DMS153 treated with DMSO at 0.1 percent for 48 hours (cell line): ENCODE measurements at regions not wholly inside any gene's neighbourhood (a gene's known extent, or its start where the extent isn't known, plus 50 kb on each side); places are given as distances from the start of the nearest gene placed in this dataset.
A peak's percentile ranks its signal among the peaks of the same experiment; 100 is the strongest.
"Not testable (repeated sequence)": the region's sequence is repeated elsewhere in the genome, so short reads cannot be mapped to it uniquely, and the experiment has no call there.

Experiments used
- DNase-seq: peaks from one replicate; lab custom pipeline; 2025; ENCODE audit not compliant: unreplicated experiment; lab: John Stamatoyannopoulos, UW

- no peak for DNase-seq
These were observed 152.0 kb upstream of the PITRM1 start for GRCh38 chr10:3324612-3325038.

GRCh38 chr10:3323865-3324498 lies 151.4 kb upstream of the PITRM1 start:
- DNase-seq = no peak

- no peak for DNase-seq
These were observed 148.5 kb upstream of the PITRM1 start for GRCh38 chr10:3321123-3321522.

GRCh38 chr10:3319811-3320226 lies 147.2 kb upstream of the PITRM1 start:
- no peak for DNase-seq

GRCh38 chr10:3318480-3318807 lies 145.9 kb upstream of the PITRM1 start:
- DNase-seq = not testable (repeated sequence)

- DNase-seq = not testable (repeated sequence)
These were observed 145.2 kb upstream of the PITRM1 start for GRCh38 chr10:3317553-3318479.

- DNase-seq = not testable (repeated sequence)
These were observed 142.0 kb upstream of the PITRM1 start for GRCh38 chr10:3314445-3315085.

GRCh38 chr10:3313784-3314444 lies 141.3 kb upstream of the PITRM1 start:
- not testable (repeated sequence) for DNase-seq

GRCh38 chr10:3312403-3312940 lies 139.9 kb upstream of the PITRM1 start:
- no peak for DNase-seq

GRCh38 chr10:3310016-3310784 lies 137.6 kb upstream of the PITRM1 start:
- DNase-seq = no peak

- no peak for DNase-seq
These were observed 133.5 kb upstream of the PITRM1 start for GRCh38 chr10:3306050-3306449.

- no peak for DNase-seq
These were observed 123.1 kb upstream of the PITRM1 start for GRCh38 chr10:3295582-3296151.

GRCh38 chr10:3294919-3295581 lies 122.5 kb upstream of the PITRM1 start:
- no peak for DNase-seq

- no peak for DNase-seq
These were observed 121.2 kb upstream of the PITRM1 start for GRCh38 chr10:3293581-3294431.

- no peak for DNase-seq
These were observed 120.1 kb upstream of the PITRM1 start for GRCh38 chr10:3292636-3293035.

- DNase-seq = no peak
These were observed 118.0 kb upstream of the PITRM1 start for GRCh38 chr10:3290550-3290949.

GRCh38 chr10:3287572-3288445 lies 115.2 kb upstream of the PITRM1 start:
- peak; percentile 1 for DNase-seq

- DNase-seq = no peak
These were observed 110.1 kb upstream of the PITRM1 start for GRCh38 chr10:3282674-3283017.
